HG03159 (cell line): ENCODE measurements at regions not wholly inside any gene's neighbourhood (a gene's known extent, or its start where the extent isn't known, plus 50 kb on each side); places are given as distances from the start of the nearest gene placed in this dataset.

Experiments used
- ATAC-seq: cut with Tn5 transposase; IDR thresholded peaks from one replicate; pipeline ENCODE4 v1.9.1; 2021; ENCODE audit warnings: mild to moderate bottlenecking, moderate library complexity; ENCODE audit not compliant: unreplicated experiment

DNA sequence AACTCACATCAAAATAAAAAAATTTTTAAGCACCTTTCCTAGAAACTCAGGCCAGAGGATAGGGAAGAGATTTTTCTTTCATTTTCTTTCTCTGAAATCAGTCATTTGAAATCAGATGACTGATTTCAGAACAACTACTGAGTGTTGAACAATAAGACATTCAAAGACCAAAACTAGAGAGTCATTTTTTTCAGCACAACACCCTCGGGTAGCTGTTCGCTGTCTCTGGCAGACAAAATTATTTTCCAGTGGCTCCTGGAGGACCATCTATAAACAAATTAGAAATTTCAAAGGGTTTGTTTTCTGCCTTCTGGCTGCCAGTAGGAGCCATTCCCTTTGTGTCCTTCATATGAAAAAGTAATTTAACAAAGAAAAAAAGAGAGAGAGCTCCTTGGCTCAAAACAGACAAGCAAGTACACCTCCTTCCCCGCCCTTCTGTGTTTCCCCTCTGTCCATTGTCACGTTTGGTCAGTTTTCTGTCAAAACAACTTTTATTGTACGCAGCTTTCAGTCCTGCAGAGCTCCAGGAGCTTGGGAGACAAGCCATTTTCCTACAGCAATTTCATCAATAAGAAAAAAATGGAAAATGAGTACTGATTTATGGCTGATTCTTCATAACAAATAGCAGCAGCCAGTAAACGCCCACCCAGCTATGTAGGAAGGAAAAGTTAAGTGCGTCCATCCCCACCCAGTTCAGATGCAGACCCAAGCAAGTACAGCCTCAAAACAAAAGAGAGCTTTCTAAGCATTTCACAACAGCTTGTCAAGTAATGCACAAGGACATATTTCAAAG is 405.2 kb downstream of the ZNF608 start:
- ATAC-seq, result no peak

DNA sequence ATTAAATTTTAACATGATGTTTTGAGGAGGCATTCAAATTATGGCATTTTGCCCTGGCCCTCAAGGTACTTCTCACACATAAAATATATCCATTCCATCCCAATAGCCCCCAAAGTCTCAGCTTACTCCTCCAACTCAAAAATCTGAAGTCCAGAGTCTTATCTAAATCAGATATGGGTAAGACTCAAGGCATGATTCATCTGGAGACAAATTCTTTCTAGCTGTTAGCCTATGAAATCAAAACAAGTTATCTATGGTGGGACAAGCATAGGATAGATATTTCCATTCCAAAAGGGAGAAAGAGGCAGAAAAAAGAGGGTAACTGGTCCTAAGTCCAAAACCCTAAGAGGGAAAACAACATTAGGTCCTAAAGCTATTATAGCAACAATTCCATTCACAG is 408.4 kb downstream of the ZNF608 start:
- ATAC-seq, result no peak

DNA sequence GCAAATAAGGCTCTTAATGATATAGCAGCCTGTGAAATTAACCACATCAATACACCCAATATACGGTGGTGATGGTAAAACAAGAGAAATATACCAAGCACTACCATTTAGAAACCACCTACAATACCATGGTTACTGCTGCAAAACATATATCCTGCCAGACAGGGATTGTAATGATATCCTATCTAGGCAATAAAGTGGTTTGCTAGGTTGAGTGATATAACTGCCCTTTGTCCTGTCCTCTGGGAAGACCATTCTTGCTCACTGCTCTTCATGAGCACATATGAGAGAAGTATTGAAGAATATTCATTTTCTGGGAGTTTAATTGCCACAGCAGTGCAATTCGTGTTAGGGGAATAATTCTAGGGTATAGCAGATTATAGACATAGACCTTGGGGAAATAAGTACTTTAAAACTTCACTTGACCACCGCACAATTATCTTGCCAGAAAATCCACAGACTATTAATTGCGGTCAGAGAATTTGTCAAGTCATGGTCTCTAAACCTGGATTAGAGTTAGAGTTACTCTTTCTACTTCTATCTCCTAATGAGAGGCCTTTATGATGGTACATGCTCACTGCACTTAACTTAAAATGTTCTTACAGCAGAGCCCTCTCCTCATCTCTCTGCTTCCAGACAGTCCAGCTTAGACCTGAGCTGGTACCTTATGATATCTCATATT is 413.0 kb downstream of the ZNF608 start:
- ATAC-seq, result no peak

DNA sequence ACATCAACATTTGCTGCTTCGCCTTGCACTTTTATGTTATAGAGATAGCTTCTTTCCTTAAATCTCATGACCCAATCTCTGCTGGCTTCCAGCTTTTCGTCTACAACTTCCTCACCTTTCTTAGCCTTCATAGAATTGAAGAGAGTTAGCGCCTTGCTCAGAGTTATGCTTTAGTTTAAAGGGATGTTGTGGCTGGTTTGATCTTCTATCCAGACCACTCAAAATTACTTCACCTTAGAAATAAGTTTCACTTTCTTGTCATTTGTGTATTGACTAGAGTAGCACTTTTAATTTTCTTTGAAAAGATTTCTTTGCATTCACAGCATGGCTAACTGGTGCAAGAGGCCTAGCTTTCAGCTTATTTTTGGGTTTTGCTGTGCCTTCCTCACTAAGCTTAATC is 414.2 kb downstream of the ZNF608 start:
- ATAC-seq, result no peak

DNA sequence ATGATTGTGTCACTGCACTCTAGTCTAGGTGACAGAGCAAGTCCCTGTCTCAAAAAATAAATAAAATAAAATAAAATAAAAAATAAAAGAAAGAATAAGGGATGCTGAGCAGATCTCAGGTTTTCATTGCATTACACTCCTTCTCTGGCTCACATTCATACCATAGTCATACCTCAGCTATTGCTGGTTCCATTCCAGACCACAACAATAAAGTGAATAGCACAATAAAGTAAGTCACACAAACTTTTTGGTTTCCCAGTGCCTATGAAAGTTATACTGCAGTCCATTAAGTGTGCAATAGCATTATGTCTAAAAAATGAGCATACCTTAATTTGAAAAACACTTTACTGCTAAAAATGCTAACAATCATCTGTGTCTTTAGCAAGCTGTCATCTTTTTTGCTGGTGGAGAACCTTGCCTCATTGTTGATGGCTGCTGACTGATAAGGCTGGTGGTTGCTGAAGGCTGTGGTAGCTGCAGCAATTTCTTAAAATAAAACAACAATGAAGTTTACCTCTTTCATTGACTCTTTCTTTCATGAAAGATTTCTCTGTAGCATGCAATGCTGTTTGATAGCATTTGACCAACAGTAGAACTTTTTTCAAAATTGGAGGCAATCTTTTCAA is 415.7 kb downstream of the ZNF608 start:
- ATAC-seq, result no peak

DNA sequence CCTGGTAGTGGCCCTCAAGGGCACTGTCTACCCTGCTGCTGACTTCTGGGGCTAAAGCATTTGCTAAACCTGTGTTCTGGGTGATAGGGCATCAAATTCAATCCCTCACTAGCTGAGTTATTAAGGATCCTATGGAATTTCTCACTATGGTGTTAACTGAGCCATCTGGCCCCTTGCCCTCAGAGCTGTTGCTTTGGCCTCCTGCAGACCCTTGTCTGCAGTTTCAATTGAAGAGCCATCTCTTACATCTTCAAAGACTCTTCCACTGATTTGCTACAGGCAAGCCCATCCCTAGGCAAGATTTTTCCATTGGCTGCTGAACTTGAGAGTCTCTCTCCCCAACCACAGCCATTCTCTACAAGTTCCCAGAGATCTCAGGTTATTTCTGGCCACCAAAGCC is 418.2 kb downstream of the ZNF608 start:
- ATAC-seq, result no peak

DNA sequence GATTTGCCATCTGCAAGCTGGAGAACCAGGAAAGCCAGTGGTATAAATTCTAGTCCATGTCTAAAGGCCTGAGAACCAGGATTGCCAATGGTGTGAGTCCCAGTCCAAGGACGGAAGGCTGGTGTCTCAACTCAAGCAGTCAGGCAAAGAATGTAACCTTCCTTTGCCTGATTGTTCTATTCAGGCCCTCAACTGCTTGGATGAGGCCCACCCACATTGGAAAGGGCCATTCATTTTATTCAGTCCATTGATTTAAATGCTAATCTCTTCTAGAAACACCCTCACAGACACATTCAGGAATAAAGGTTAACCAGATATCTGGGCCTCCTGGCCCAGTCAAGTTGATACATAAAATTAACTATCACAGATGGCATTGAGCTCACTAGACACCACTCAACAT is 427.8 kb downstream of the ZNF608 start:
- ATAC-seq, result no peak

DNA sequence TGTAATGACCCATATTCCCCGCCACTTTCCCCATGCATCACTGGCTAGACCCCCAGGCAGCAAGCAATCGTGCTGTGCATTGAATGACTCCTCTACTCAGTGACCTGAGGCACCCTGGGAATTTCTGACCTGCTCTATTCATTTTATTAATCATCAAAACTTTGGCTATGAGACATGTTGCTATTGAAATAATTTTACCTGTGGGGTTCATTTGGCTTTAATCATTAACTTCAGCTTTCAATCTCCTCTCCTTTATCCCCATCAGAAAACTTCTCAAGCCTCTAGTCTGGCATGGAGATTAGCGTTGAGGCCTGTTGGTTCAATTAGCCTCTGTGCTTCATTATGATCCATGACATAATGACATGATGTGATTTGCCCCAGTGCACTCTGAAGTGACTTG is 429.0 kb downstream of the ZNF608 start:
- no peak for ATAC-seq

DNA sequence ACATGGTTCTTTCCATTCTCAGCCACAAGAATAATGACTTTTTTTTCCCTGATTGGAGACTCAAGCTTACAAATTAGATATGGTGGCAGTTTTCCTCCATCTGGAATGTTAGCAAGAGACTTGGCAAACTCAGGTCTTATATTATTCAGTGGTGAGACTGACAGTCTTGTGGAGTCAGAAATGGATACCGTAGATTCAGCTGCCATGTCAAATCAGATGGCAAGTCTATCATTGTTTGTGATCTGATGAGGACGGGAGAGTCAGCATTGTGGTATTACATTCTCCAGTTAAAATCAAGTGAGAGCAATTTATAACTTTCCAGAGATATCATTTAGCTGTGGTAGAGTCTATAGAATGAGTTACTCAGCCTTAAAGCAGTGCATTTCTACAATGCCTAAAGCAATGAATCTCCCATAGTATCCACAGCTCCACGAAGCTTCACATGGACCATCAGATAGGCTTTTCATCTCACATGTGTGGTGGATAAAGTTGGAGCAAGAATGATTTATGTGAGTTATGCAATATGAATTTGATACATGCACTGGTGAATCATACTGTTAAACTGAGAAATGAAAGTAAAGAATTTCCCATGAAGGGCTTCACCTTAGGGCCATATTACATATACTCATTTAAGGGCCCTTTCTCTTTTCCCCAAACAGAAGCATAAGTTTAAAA is 430.6 kb downstream of the ZNF608 start:
- ATAC-seq, result no peak

DNA sequence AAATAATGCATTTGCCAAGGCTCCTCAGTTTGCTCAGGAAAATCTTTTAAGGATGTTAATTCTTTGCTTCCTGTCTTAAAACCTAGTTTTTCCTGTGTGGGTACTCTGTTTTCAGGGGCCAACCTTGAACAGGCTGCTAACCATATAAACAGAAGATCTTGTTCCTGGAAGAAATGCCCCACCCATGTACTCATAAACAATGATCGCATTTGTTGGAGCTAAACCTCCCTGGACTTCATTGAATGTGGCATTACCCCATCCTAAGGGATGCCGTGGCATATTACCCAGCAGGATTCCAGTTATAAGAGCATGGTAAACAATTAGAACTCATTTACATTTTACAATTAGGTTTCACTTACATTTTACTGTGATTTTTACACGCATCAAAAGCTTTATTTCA is 436.0 kb downstream of the ZNF608 start:
- no peak for ATAC-seq

DNA sequence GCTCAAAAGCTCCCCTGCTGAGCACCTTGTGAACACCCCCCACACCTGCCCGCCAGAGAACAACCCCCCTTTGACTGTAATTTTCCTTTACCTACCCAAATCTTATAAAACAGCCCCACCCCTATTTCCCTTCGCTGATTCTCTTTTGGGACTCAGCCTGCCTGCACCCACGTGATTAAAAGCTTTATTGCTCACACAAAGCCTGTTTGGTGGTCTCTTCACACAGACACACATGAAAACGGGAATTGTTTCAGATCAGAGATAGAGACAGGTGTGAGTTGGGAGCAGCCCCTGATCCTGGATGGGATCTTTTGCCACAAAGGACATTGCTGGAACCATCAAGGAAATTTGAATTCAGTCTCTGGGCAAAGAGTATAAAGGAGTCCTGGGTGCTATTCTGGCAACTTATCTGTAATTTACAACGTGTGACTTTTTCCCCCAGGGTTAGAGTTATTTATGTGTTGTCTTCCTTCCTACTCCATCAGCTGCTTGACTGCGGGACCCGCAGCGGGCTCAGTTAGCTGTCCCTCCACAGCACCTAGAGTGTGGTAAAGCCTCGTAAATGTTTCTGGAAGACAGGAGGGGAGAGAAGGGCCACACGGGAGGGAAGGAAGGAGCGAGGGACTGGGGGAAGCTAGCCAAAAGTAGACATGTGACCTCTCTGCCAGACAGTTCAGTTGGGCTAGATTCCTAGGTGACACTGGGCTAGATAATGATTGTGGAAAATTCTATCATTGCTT is 437.0 kb downstream of the ZNF608 start:
- no peak for ATAC-seq

DNA sequence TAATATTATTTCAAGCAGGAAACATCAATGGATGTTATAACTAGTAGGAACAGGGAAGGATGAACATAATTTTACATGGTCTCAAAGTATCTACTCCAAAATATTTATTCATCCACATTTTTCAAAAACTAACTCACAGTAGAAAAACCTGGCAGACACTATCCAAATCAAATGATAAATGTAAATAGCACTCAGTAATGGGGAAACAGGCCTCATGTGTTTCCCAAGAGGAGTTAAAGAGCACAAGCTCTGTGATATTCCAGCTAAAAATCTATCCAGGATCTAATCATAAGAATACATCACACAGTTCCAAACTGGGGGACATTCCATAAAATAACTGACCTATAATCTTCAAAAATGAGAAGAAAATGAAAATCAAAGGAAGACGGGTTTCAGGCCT is 443.1 kb downstream of the ZNF608 start:
- no peak for ATAC-seq

DNA sequence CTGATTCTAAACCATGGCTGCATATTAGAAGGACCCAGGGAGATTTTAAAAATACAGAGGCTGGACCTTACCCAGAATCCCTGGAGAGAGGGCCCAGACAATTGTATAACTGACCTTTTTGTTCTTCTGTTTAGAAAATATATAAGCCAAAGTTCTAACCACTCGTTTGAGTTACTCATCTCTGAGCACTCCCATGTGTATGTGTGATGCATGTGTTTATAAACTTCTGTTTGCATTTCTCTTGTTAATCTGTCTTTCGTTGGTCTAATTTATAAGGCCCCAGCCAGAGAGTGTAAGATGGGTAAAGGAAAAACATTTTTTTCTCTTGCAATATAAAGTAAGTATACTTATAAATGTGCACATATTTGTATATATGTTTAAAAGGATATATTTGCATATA is 443.9 kb downstream of the ZNF608 start:
- no peak for ATAC-seq

DNA sequence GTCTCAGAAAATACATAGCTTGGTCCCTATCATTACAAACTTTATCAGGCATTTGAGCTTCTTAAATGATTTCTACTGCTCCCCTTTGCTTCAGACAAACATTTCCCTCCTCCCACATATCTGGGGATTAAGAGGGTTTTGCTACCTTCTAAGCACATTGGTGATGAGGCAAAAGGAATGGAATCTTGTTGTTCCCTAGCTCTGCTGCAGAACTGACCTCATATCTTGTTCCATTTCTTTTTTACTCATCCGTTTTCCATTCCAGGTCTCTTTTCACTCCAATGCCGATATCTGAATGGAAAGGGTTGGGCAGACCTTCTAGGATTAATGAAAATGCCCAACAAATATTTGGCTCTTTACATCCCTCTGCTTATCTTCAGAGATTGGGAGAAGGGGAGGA is 444.6 kb downstream of the ZNF608 start:
- no peak for ATAC-seq

DNA sequence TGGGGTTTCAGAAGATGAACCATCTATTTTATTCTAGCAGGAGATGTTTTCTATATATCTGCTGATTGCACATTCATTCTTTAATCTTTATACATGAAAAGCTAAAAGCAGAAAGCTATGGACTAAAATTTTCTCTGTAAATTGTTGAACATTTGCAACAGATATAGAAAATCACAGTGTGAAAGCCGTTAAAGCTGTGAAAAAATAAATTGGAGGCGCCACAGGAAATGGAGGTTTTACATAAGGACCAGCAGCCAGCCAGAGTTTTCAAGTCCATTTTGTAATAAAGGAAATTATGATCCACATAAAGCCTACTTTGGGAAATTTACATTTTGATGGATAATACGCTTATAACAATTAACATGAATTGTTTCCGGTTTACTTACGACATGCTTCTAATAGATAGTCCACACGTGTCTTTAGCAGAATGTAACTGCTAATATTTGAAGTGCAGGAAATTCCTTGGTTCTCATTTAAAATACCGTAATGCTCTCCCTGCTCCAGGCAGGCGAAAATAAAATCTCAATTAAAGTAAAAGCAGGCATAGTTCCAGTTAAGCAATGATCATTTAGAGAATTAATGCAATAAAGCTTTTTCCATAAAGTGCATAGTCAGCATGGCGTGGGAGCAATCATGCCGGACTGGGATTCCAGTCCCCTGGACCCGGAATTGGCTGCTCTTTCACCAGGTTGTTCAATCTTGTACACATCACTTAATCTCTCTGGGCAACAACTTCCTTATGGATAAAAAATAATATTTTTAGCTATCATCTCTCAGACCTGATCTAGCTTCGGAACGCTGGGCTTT is 445.4 kb downstream of the ZNF608 start:
- no peak for ATAC-seq

DNA sequence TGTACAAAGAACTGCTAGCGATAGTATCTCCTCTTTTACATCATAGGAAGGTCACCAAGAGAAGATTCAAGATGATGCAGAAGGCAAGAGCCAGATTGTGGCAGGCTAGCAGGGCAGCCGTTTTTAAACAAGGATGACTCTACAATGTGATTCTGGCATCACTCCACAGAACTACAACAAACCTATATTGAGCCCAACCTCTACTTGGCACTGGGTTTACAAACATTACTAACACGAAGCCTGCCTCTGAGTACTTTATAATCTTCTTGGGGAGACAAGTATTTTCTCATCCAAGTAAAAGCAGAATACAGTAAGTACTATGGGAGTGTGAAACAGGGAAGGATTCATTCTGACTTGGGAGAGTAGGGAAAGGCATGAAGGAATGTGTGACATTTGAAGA is 448.6 kb downstream of the ZNF608 start:
- ATAC-seq, result no peak

DNA sequence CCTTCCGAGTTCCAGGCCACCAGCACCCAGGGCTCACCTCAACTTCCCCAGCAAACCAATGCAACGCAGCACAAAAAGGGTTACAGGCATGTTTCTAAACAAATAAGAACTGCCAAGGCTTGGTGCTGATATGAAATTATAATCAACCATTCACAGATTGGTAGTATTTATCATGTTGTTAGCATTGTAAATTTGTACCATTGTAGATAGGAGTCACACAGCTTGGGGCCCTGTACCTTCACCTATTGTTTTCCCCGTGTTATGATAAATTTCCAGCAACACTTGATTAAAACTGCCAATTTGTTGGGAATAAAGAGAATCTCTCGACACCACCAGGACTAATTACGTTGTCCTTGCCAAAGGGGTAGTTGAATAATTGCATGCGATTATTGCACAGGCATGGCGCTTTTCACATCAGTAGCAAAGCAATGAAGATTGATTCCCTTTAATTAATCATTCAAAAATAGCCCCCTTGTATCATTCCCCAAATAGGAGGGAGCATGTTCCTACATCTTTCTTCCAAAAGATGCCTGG is 454.1 kb downstream of the ZNF608 start:
- no peak for ATAC-seq

DNA sequence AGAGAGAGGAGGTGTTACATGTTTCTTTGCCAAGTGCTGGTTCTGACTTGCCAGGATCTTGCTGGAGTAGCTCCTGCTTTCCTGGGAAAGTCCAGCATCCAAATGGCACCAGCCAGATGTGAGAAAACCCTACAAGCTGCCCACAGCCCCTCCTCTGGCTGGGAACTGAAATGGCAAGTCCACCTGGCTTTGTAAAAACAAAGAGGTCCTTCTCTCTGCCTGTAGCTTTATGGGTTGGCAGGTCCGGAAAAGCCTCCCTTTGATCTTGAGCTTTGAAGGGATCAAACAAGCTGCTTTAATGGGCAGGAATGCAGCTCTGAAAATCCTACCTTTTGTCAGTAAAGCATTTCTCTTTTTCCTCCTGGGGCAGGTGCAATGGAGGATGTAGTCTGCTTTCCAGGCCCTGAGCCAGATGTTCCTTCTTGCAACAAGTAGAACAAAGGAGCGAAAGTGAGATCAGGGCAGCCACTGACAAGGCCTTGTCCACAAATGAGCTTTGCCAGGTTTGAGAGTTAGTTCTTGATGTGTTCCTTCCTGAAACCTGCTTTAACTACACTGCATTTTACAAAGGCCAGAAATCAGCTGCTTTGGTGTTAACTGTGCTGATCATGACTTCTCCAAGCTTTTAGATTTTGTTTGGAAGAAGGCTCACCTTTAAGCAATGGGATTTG is 456.7 kb downstream of the ZNF608 start:
- ATAC-seq, result no peak

DNA sequence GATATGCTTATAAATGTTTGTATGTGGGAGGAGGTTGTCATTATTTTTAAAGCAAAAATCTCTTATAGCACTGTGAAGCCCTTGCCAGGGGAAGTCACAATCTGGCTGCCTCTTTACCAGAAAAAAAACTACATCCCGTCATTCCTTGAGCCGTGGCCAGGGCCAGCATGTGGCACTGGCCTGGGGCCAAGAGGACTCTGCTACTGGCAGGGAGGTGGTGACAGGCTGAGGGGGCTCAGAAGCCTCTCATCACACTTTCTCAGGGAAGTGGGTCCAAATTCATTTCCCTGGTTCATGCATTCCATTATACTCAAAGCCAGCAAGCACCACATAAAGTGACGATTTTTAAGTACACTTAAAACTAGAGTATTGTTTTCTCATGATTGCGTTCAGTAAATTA is 457.3 kb downstream of the ZNF608 start:
- no peak for ATAC-seq
